Upper lobe of left lung (tissue), 4 donors: ENCODE measurements at regions not wholly inside any gene's neighbourhood (a gene's known extent, or its start where the extent isn't known, plus 50 kb on each side); places are given as distances from the start of the nearest gene placed in this dataset.

Experiments
- CTCF ChIP-seq, 6 experiments: fragments of 450-650 bp in 4 of 6; fragments of 200-600 bp in 2 of 6; sonication (generic) in 2 of 6; IDR thresholded peaks; one replicate each; pipeline ENCODE4 v1.5.1; 2016 to 2019; ENCODE audit warnings: antibody characterized with exemption in 6 of 6
- EP300 ChIP-seq, 4 donors: sonication (generic); formaldehyde crosslinking; IDR thresholded peaks; one replicate each; pipeline ENCODE4 v1.5.1; 2017; ENCODE audit warnings: antibody characterized with exemption in 4 of 4, control low read depth in 2 of 4
- POLR2A ChIP-seq, 4 donors: fragments of 450-650 bp; IDR thresholded peaks; one replicate each; pipeline ENCODE4 v1.5.1; 2016 to 2017; ENCODE audit warnings: antibody characterized with exemption in 4 of 4, mild to moderate bottlenecking in 2 of 4
- POLR2AphosphoS5 ChIP-seq, 2 donors: sonication (generic); formaldehyde crosslinking; IDR thresholded peaks; one replicate each; pipeline ENCODE4 v1.5.1; 2017; ENCODE audit warnings: antibody characterized with exemption in 2 of 2

- TF ChIP-seq CTCF (IDR thresholded peaks at IDR 0.05) (no peak), POLR2AphosphoS5 (IDR thresholded peaks at IDR 0.05) (no peak), EP300 (IDR thresholded peaks at IDR 0.05) (no peak), POLR2A (IDR thresholded peaks at IDR 0.05) (no peak)
Measured at GRCh38 chr3:165455360-165455759, 259.2 kb upstream of the SLITRK3 start.
